MCF 10A (cell line): ENCODE measurements at regions not wholly inside any gene's neighbourhood (a gene's known extent, or its start where the extent isn't known, plus 50 kb on each side); places are given as distances from the start of the nearest gene placed in this dataset.

Experiments used
- BruUV-seq: library from RNA; stranded (reverse); fragments of 400-500 nt; replicated peaks from 2 replicates; lab custom pipeline; 2021; lab: Mats Ljungman, UMichigan
- CTCF ChIA-PET: fragments of 300-600 bp; sonication (Branson Sonifier 250); formaldehyde crosslinking; extraction: SDS; loops from one replicate; lab custom pipeline; 2021; ENCODE audit warnings: antibody characterized with exemption, inconsistent platforms; lab: Yijun Ruan, JAX
- POLR2A ChIA-PET: fragments of 300-600, 350-650 bp; sonication (Branson Sonifier 250); formaldehyde crosslinking; extraction: SDS; loops from one replicate; lab custom pipeline; 2020; ENCODE audit warnings: antibody characterized with exemption, inconsistent platforms; lab: Yijun Ruan, JAX
- DNase-seq: peaks from one replicate; pipeline ENCODE4 v3.0.0-alpha.2; 2018; ENCODE audit not compliant: unreplicated experiment
- H3K27ac Mint-ChIP-seq: one replicate; pipeline ENCODE4 v1.8.0; 2022; ENCODE audit warnings: mild to moderate bottlenecking, low read depth, mixed read lengths; ENCODE audit not compliant: unreplicated experiment
- H3K27me3 Mint-ChIP-seq: one replicate; pipeline ENCODE4 v1.8.0; 2022; ENCODE audit warnings: mixed read lengths; ENCODE audit not compliant: insufficient read depth, unreplicated experiment
- H3K36me3 Mint-ChIP-seq: one replicate; pipeline ENCODE4 v1.8.0; 2022; ENCODE audit warnings: mild to moderate bottlenecking, moderate library complexity, mixed read lengths; ENCODE audit not compliant: insufficient read depth, unreplicated experiment
- H3K4me1 Mint-ChIP-seq: one replicate; pipeline ENCODE4 v1.8.0; 2022; ENCODE audit warnings: mixed read lengths; ENCODE audit not compliant: insufficient read depth, unreplicated experiment
- H3K4me3 Mint-ChIP-seq: one replicate; pipeline ENCODE4 v1.8.0; 2022; ENCODE audit warnings: mild to moderate bottlenecking, moderate library complexity, mixed read lengths; ENCODE audit not compliant: unreplicated experiment
- H3K9me3 Mint-ChIP-seq: one replicate; pipeline ENCODE4 v1.8.0; 2022; ENCODE audit warnings: mixed read lengths; ENCODE audit not compliant: unreplicated experiment
- intact Hi-C: fragments of 100-400 bp; cut with micrococcal nuclease; formaldehyde crosslinking; loops from 2 replicates; pipeline ENCODE4 v1.14.1; 2022
- TF ChIP-seq, protein P1 (sequence below): fragments of 200-600 bp; IDR thresholded peaks from one replicate; pipeline ENCODE4 v1.8.0; 2022; ENCODE audit warnings: antibody characterized with exemption, mild to moderate bottlenecking; ENCODE audit not compliant: unreplicated experiment

DNA sequence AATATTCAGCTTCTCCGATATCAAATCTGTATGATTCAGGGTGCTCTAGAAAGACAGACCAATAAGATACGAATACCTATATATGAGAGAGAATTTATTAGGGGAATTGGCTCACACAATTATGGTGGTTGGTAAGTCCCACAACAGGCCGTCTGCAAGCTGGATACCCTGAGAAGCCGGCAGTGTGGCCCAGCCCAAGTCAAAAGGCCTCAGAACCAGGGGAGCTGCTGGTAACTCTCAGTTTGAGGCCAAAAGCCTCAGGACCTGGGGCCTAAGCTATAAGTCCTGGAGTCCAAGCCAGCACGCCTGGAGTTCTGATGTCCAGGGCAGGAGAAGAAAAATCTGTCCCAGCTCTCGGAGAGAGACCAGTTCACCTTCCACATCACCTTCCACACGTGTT is 318.7 kb downstream of the BRD1 start:
- BruUV-seq: no TSS peak
- ChIA-PET POLR2A (no interaction called here), CTCF (no interaction called here)
- Mint-ChIP-seq H3K36me3 (no peaks in the 10 kb centered on the region), H3K27ac (no peak overlapping the region), H3K27me3 (no peaks in the 10 kb centered on the region), H3K4me3 (no peak overlapping the region), H3K9me3 (peaks cover 44% of the 10 kb centered on the region), H3K4me1 (no peaks in the 10 kb centered on the region)
- intact Hi-C loops: no loop called here
- TF ChIP-seq, protein P1, sequence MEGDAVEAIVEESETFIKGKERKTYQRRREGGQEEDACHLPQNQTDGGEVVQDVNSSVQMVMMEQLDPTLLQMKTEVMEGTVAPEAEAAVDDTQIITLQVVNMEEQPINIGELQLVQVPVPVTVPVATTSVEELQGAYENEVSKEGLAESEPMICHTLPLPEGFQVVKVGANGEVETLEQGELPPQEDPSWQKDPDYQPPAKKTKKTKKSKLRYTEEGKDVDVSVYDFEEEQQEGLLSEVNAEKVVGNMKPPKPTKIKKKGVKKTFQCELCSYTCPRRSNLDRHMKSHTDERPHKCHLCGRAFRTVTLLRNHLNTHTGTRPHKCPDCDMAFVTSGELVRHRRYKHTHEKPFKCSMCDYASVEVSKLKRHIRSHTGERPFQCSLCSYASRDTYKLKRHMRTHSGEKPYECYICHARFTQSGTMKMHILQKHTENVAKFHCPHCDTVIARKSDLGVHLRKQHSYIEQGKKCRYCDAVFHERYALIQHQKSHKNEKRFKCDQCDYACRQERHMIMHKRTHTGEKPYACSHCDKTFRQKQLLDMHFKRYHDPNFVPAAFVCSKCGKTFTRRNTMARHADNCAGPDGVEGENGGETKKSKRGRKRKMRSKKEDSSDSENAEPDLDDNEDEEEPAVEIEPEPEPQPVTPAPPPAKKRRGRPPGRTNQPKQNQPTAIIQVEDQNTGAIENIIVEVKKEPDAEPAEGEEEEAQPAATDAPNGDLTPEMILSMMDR: no peak
- no peak for DNase-seq

DNA sequence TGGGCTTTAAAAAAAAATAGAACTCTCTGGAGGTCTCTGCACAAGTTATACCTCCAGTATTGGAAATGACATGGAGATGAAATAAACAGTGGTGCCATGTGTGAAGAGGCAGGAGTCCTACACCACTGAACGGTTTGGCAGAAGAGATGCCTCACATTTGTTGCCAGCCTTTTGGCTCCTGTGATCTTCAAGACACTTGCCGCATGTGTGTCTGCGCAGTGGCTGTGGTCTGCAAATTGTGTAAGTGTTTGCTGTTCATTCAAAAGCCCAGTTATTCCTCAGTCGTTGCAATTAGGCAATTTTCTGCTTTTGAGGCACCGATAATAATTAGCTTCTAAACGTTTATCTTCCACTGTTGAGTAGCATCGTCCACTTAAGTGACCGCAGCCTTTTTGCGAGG is 319.1 kb downstream of the BRD1 start:
- TF ChIP-seq, protein P1: no peak
- DNase-seq: no peak
- BruUV-seq: no TSS peak
- no peaks in the 10 kb centered on the region for H3K27me3 Mint-ChIP-seq
- no peaks in the 10 kb centered on the region for H3K36me3 Mint-ChIP-seq
- no peak overlapping the region for H3K4me3 Mint-ChIP-seq
- no peak overlapping the region for H3K27ac Mint-ChIP-seq
- POLR2A ChIA-PET: no interaction called here
- no peaks in the 10 kb centered on the region for H3K4me1 Mint-ChIP-seq
- peaks cover 40% of the 10 kb centered on the region for H3K9me3 Mint-ChIP-seq
- CTCF ChIA-PET: no interaction called here
- intact Hi-C loops: no loop called here

DNA sequence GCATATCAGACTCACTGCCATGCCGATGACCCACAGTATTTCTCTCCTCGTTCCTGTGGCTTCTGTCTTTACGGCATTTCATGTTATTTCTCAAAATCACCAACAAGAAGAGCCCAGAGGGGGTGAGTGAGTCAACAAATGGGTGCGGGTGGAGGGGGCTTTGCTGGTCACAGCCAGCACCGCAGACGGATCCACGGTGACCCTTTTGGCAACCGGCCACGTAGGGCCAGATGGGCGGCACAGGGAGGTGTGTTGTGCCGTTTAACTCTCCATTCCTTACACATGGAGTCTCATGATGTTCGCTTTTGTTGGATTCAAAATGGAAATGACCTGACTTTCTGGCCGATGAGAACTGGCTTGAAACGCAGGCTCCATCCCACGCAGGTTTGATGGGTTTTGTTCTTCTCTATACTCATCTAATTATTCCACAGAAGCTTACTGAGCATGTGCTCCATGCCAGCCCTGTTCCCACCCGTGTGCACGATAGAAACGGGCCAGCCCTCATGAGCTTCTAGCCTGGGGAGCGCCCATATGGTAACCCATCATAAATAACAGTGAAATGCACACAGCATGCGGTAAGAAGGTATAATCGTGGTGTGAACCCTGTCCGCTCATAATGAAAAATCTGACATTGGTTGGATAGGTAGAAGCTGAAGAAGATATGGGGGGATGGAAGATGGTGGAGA is 319.9 kb downstream of the BRD1 start:
- Mint-ChIP-seq H3K36me3 (no peaks in the 10 kb centered on the region), H3K4me1 (no peaks in the 10 kb centered on the region), H3K4me3 (no peak overlapping the region), H3K27ac (no peak overlapping the region), H3K9me3 (peaks cover 33% of the 10 kb centered on the region), H3K27me3 (no peaks in the 10 kb centered on the region)
- TF ChIP-seq, protein P1: no peak
- ChIA-PET CTCF (no interaction called here), POLR2A (no interaction called here)
- no TSS peak for BruUV-seq
- intact Hi-C loops: no loop called here
- DNase-seq: no peak

DNA sequence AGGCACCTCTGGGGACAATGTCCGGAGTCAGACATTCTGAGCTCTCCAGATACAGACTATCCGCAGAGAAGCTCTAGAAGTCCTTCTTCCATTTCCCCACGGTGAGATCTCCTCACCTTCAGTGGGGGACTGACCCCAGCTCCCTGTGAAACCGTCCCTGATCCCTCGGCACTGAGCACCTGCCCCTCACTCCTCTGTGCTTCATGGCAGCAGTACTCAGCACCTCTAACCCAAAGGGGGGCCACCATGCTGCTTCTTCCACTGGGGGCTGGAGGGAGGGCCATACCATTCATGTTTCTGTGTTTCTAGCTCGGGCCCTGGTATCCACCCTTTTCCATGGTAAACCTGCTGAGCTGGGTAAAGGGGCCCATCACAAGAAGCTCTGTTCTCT is 321.7 kb downstream of the BRD1 start:
- peaks cover 28% of the 10 kb centered on the region for H3K9me3 Mint-ChIP-seq
- H3K27ac Mint-ChIP-seq: no peak overlapping the region
- intact Hi-C loops: no loop called here
- TF ChIP-seq, protein P1: no peak
- H3K36me3 Mint-ChIP-seq: no peaks in the 10 kb centered on the region
- BruUV-seq: no TSS peak
- H3K27me3 Mint-ChIP-seq: no peaks in the 10 kb centered on the region
- H3K4me1 Mint-ChIP-seq: no peaks in the 10 kb centered on the region
- DNase-seq: no peak
- no peak overlapping the region for H3K4me3 Mint-ChIP-seq
- ChIA-PET POLR2A (no interaction called here), CTCF (interaction anchor here (0.6 kb wide), 1 partner anchor 1208 kb away, joined by 3 read pairs; no protein-coding TSS in a partner anchor)
